Upper lobe of left lung (tissue), 4 donors: ENCODE measurements at regions not wholly inside any gene's neighbourhood (a gene's known extent, or its start where the extent isn't known, plus 50 kb on each side); places are given as distances from the start of the nearest gene placed in this dataset.

Experiments used
- CTCF ChIP-seq, 6 experiments: fragments of 450-650 bp in 4 of 6; fragments of 200-600 bp in 2 of 6; sonication (generic) in 2 of 6; IDR thresholded peaks; one replicate each; pipeline ENCODE4 v1.5.1; 2016 to 2019; ENCODE audit warnings: antibody characterized with exemption in 6 of 6
- POLR2A ChIP-seq, 4 donors: fragments of 450-650 bp; IDR thresholded peaks; one replicate each; pipeline ENCODE4 v1.5.1; 2016 to 2017; ENCODE audit warnings: antibody characterized with exemption in 4 of 4, mild to moderate bottlenecking in 2 of 4

GRCh38 chr13:74476365-74476764, 342.2 kb upstream of the KLF12 start:
- TF ChIP-seq CTCF (IDR thresholded peaks at IDR 0.05) (no peak), POLR2A (IDR thresholded peaks at IDR 0.05) (no peak)
